ENCODE measurements at regions not wholly inside any gene's neighbourhood (a gene's known extent, or its start where the extent isn't known, plus 50 kb on each side); places are given as distances from the start of the nearest gene placed in this dataset.

DNA sequence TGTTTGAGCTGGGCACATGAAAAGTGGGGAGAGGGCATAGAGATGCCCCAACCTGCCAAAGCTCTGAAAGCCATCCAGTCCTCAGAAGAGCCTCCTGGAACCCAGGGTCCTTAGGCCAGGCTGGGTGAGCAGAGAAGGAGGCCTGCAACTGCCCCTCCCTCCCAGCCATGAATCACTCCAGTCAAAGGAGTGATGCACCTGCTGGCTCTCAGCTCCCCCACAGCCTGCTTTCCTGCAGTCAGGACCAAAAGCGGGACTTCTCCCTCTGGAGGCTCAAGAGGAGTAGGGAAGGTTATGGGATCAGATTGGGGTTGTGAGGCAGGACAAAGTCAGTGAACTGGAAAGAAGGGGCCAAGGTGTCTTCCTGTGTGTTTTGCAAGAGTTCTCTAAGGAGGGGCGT is 145.6 kb downstream of the TMEM132E start:
- in situ Hi-C loops (cut with MboI; ENCODE audit: low pct_unique_long_range_greater_than_20kb, low sequenced_read_pairs, unreplicated experiment): no loop called here
- DNase-seq (ENCODE audit: low spot score): no peak
- TF ChIP-seq, protein P1, sequence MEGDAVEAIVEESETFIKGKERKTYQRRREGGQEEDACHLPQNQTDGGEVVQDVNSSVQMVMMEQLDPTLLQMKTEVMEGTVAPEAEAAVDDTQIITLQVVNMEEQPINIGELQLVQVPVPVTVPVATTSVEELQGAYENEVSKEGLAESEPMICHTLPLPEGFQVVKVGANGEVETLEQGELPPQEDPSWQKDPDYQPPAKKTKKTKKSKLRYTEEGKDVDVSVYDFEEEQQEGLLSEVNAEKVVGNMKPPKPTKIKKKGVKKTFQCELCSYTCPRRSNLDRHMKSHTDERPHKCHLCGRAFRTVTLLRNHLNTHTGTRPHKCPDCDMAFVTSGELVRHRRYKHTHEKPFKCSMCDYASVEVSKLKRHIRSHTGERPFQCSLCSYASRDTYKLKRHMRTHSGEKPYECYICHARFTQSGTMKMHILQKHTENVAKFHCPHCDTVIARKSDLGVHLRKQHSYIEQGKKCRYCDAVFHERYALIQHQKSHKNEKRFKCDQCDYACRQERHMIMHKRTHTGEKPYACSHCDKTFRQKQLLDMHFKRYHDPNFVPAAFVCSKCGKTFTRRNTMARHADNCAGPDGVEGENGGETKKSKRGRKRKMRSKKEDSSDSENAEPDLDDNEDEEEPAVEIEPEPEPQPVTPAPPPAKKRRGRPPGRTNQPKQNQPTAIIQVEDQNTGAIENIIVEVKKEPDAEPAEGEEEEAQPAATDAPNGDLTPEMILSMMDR (IDR thresholded peaks at IDR 0.05; ENCODE audit: extremely low read depth, insufficient read depth, missing control alignments): no peak

GRCh38 chr17:34723875-34724274 is 144.5 kb downstream of the TMEM132E start:
- in situ Hi-C loops (cut with MboI; ENCODE audit: low pct_unique_long_range_greater_than_20kb, low sequenced_read_pairs, unreplicated experiment): no loop called here
- TF ChIP-seq, protein P1 (IDR thresholded peaks at IDR 0.05; ENCODE audit: extremely low read depth, insufficient read depth, missing control alignments): no peak
- no peak for DNase-seq (ENCODE audit: low spot score)

GRCh38 chr17:34721326-34721725 is 141.9 kb downstream of the TMEM132E start:
- DNase-seq (ENCODE audit: low spot score): no peak
- in situ Hi-C loops (cut with MboI; ENCODE audit: low pct_unique_long_range_greater_than_20kb, low sequenced_read_pairs, unreplicated experiment): no loop called here
- TF ChIP-seq, protein P1 (IDR thresholded peaks at IDR 0.05; ENCODE audit: extremely low read depth, insufficient read depth, missing control alignments): no peak

- DNase-seq (ENCODE audit: low spot score): no peak
- TF ChIP-seq, protein P1 (IDR thresholded peaks at IDR 0.05; ENCODE audit: extremely low read depth, insufficient read depth, missing control alignments): no peak
- in situ Hi-C loops (cut with MboI; ENCODE audit: low pct_unique_long_range_greater_than_20kb, low sequenced_read_pairs, unreplicated experiment): no loop called here
These were observed 141.4 kb downstream of the TMEM132E start for GRCh38 chr17:34720760-34721159.

DNA sequence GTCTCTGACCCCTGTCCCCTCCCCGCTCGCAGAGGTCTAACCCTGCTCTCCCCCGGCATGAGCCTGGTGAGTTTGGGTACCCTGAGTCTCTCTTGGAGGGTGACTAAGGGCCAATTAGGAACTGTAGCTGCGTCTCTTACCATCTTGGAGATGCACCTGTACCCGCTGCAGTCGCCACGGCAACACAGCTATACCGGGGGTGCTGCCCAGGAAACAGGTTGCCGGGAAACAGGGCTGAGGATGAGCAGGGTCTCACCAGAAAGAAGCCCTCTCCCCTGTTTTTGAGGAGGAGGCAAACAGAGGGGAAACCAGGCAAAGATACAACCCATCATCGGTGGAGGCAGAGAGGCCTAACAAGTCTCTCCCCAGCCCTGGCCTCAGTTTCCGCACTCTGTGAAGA is 140.2 kb downstream of the TMEM132E start:
- TF ChIP-seq, protein P1 (IDR thresholded peaks at IDR 0.05; ENCODE audit: extremely low read depth, insufficient read depth, missing control alignments): no peak
- DNase-seq (ENCODE audit: low spot score): no peak
- in situ Hi-C loops (cut with MboI; ENCODE audit: low pct_unique_long_range_greater_than_20kb, low sequenced_read_pairs, unreplicated experiment): no loop called here

GRCh38 chr17:34717092-34717491 is 137.7 kb downstream of the TMEM132E start:
- no peak for DNase-seq (ENCODE audit: low spot score)
- in situ Hi-C loops (cut with MboI; ENCODE audit: low pct_unique_long_range_greater_than_20kb, low sequenced_read_pairs, unreplicated experiment): no loop called here
- TF ChIP-seq, protein P1 (IDR thresholded peaks at IDR 0.05; ENCODE audit: extremely low read depth, insufficient read depth, missing control alignments): no peak

DNA sequence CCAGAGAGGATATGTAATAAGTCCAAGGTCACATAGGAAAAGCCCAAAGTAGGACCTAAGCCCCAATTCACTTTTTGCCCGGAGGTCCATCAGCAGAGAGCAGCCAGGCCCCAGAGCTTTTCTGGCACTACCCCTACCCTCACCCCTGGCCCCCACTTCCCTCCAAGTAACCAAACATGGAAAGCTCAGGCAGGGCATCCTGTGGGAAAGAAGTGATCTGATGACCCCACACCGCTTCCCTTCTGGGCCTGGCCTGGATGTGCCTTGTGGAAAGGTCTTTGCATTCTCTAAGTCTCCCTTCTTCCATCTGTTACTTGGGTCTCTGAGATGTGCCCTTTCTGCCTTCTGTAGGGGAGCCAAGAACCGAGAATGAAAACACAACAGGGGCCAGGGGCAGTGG is 136.9 kb downstream of the TMEM132E start:
- in situ Hi-C loops (cut with MboI; ENCODE audit: low pct_unique_long_range_greater_than_20kb, low sequenced_read_pairs, unreplicated experiment): no loop called here
- no peak for DNase-seq (ENCODE audit: low spot score)
- TF ChIP-seq, protein P1 (IDR thresholded peaks at IDR 0.05; ENCODE audit: extremely low read depth, insufficient read depth, missing control alignments): no peak

Data from GM13977 (cell line).